ENCODE measurements at regions not wholly inside any gene's neighbourhood (a gene's known extent, or its start where the extent isn't known, plus 50 kb on each side); places are given as distances from the start of the nearest gene placed in this dataset.

- ChIA-PET POLR2A (no interaction called here), CTCF (interaction anchor here (0.6 kb wide), 1 partner anchor 463 kb away, joined by 3 read pairs; no protein-coding TSS in a partner anchor)
- in situ Hi-C loops (cut with HindIII; ENCODE audit: low pct_unique_long_range_greater_than_20kb, low sequenced_read_pairs), result no loop called here
- Histone ChIP-seq H3K4me1 (ENCODE audit: control insufficient read depth, insufficient read depth, low read length) (no peaks in the 10 kb centered on the region), H3K9me3 (ENCODE audit: control insufficient read depth, insufficient read depth, low read depth, low read length) (no peaks in the 10 kb centered on the region), H3K36me3 (ENCODE audit: control insufficient read depth, insufficient read depth, low read length) (no peaks in the 10 kb centered on the region), H3K27ac (ENCODE audit: low read length) (no peak overlapping the region), H3K27me3 (ENCODE audit: control insufficient read depth, insufficient read depth, low read length) (no peaks in the 10 kb centered on the region), H3K4me3 (ENCODE audit: low read depth in 2 of 2, low read length in 2 of 2) (no peak overlapping the region)
- ATAC-seq (no peak), DNase-seq (ENCODE audit: low read depth, low spot score) (no peak)
- no TSS peak for BruUV-seq (replicated peaks)
- TF ChIP-seq, protein P1, sequence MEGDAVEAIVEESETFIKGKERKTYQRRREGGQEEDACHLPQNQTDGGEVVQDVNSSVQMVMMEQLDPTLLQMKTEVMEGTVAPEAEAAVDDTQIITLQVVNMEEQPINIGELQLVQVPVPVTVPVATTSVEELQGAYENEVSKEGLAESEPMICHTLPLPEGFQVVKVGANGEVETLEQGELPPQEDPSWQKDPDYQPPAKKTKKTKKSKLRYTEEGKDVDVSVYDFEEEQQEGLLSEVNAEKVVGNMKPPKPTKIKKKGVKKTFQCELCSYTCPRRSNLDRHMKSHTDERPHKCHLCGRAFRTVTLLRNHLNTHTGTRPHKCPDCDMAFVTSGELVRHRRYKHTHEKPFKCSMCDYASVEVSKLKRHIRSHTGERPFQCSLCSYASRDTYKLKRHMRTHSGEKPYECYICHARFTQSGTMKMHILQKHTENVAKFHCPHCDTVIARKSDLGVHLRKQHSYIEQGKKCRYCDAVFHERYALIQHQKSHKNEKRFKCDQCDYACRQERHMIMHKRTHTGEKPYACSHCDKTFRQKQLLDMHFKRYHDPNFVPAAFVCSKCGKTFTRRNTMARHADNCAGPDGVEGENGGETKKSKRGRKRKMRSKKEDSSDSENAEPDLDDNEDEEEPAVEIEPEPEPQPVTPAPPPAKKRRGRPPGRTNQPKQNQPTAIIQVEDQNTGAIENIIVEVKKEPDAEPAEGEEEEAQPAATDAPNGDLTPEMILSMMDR (IDR thresholded peaks at IDR 0.05), result no peak
- no peak for TF ChIP-seq TCF7L2 (IDR thresholded peaks at IDR 0.05; ENCODE audit: low read depth, low read length)
- TF ChIP-seq SIN3A (IDR thresholded peaks at IDR 0.05; ENCODE audit: borderline replicate concordance, insufficient read depth, low read depth, low read length), result no peak
- TF ChIP-seq POLR2AphosphoS5 (IDR thresholded peaks at IDR 0.05; ENCODE audit: low read depth, low read length), result no peak
- TF ChIP-seq, protein P2, sequence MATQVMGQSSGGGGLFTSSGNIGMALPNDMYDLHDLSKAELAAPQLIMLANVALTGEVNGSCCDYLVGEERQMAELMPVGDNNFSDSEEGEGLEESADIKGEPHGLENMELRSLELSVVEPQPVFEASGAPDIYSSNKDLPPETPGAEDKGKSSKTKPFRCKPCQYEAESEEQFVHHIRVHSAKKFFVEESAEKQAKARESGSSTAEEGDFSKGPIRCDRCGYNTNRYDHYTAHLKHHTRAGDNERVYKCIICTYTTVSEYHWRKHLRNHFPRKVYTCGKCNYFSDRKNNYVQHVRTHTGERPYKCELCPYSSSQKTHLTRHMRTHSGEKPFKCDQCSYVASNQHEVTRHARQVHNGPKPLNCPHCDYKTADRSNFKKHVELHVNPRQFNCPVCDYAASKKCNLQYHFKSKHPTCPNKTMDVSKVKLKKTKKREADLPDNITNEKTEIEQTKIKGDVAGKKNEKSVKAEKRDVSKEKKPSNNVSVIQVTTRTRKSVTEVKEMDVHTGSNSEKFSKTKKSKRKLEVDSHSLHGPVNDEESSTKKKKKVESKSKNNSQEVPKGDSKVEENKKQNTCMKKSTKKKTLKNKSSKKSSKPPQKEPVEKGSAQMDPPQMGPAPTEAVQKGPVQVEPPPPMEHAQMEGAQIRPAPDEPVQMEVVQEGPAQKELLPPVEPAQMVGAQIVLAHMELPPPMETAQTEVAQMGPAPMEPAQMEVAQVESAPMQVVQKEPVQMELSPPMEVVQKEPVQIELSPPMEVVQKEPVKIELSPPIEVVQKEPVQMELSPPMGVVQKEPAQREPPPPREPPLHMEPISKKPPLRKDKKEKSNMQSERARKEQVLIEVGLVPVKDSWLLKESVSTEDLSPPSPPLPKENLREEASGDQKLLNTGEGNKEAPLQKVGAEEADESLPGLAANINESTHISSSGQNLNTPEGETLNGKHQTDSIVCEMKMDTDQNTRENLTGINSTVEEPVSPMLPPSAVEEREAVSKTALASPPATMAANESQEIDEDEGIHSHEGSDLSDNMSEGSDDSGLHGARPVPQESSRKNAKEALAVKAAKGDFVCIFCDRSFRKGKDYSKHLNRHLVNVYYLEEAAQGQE (IDR thresholded peaks at IDR 0.05; ENCODE audit: insufficient read depth in 1 of 2, low read depth in 2 of 2, low read length in 1 of 2), result no peak
- intact Hi-C loops (cut with micrococcal nuclease; ENCODE audit: unreplicated experiment), result no loop called here
These were observed 225.6 kb upstream of the LMCD1 start for GRCh38 chr3:8276056-8276455.

DNA sequence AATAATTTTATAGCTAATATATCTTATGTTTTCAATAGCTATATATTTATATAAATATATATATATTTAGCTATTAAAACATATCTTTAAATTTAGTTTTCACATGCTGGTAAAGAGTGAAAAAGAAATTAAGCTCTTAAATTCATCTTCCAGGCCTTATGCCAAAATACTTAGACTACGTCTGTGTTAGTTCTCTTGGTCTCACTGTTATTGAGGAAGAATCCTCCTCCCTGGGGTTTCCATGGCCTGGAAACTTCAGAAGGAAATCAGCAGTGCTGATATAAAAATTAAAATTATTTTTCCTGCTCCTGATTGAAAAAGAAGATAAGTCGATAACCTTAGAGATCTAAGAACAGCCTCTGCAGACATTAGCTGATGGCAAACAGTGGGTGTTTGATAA is 225.1 kb upstream of the LMCD1 start:
- Histone ChIP-seq H3K4me3 (ENCODE audit: low read depth in 2 of 2, low read length in 2 of 2) (no peak overlapping the region), H3K27ac (ENCODE audit: low read length) (no peak overlapping the region), H3K36me3 (ENCODE audit: control insufficient read depth, insufficient read depth, low read length) (no peaks in the 10 kb centered on the region), H3K9me3 (ENCODE audit: control insufficient read depth, insufficient read depth, low read depth, low read length) (no peaks in the 10 kb centered on the region), H3K27me3 (ENCODE audit: control insufficient read depth, insufficient read depth, low read length) (no peaks in the 10 kb centered on the region), H3K4me1 (ENCODE audit: control insufficient read depth, insufficient read depth, low read length) (no peaks in the 10 kb centered on the region)
- DNase-seq (ENCODE audit: low read depth, low spot score), result no peak
- no peak for ATAC-seq
- POLR2A ChIA-PET, result no interaction called here
- CTCF ChIA-PET, result interaction anchor here (0.6 kb wide), 1 partner anchor 463 kb away, joined by 3 read pairs; no protein-coding TSS in a partner anchor
- intact Hi-C loops (cut with micrococcal nuclease; ENCODE audit: unreplicated experiment), result no loop called here
- TF ChIP-seq SIN3A (IDR thresholded peaks at IDR 0.05; ENCODE audit: borderline replicate concordance, insufficient read depth, low read depth, low read length) (no peak), POLR2AphosphoS5 (IDR thresholded peaks at IDR 0.05; ENCODE audit: low read depth, low read length) (no peak), TCF7L2 (IDR thresholded peaks at IDR 0.05; ENCODE audit: low read depth, low read length) (no peak)
- TF ChIP-seq, protein P2 (IDR thresholded peaks at IDR 0.05; ENCODE audit: insufficient read depth in 1 of 2, low read depth in 2 of 2, low read length in 1 of 2), result no peak
- TF ChIP-seq, protein P1 (IDR thresholded peaks at IDR 0.05), result no peak
- BruUV-seq (replicated peaks), result no TSS peak
- in situ Hi-C loops (cut with HindIII; ENCODE audit: low pct_unique_long_range_greater_than_20kb, low sequenced_read_pairs), result no loop called here
